Adrenal gland (tissue), 5 donors: ENCODE measurements at regions not wholly inside any gene's neighbourhood (a gene's known extent, or its start where the extent isn't known, plus 50 kb on each side); places are given as distances from the start of the nearest gene placed in this dataset.

Experiments used
- CTCF ChIP-seq, 6 experiments: fragments of 450-650 bp in 4 of 6; fragments of 200-600 bp in 2 of 6; sonication (generic) in 1 of 6; IDR thresholded peaks; 1 replicate in 5 of 6; 2 replicates in 1 of 6; pipeline versions ENCODE4 v1.5.1 to v1.8.0; 2016 to 2021; ENCODE audit warnings: antibody characterized with exemption in 6 of 6, mild to moderate bottlenecking in 2 of 6, moderate library complexity in 1 of 6
- POLR2A ChIP-seq, 2 donors: fragments of 450-650 bp; IDR thresholded peaks; one replicate each; pipeline ENCODE4 v1.6.1; 2017; ENCODE audit warnings: antibody characterized with exemption in 2 of 2, mild to moderate bottlenecking in 2 of 2, moderate library complexity in 1 of 2
- donor health status: DM: no; HTN: no; CAD: no.

GRCh38 chr2:224258059-224258458 lies 143.8 kb downstream of the FAM124B start:
- TF ChIP-seq CTCF (IDR thresholded peaks at IDR 0.05) (no peak), POLR2A (IDR thresholded peaks at IDR 0.05) (no peak)
